HG02798 (cell line): ENCODE measurements at regions not wholly inside any gene's neighbourhood (a gene's known extent, or its start where the extent isn't known, plus 50 kb on each side); places are given as distances from the start of the nearest gene placed in this dataset.
"Not testable (repeated sequence)": the region's sequence is repeated elsewhere in the genome, so short reads cannot be mapped to it uniquely, and the experiment has no call there.

Source experiments
- ATAC-seq: cut with Tn5 transposase; IDR thresholded peaks from one replicate; pipeline ENCODE4 v1.9.1; 2021; ENCODE audit warnings: mild to moderate bottlenecking; ENCODE audit not compliant: unreplicated experiment, poor library complexity

- ATAC-seq, result no peak
Observed at GRCh38 chr9:89670114-89670513, 65.3 kb downstream of the GADD45G start.

GRCh38 chr9:89670801-89671434 lies 66.1 kb downstream of the GADD45G start:
- ATAC-seq, result no peak

DNA sequence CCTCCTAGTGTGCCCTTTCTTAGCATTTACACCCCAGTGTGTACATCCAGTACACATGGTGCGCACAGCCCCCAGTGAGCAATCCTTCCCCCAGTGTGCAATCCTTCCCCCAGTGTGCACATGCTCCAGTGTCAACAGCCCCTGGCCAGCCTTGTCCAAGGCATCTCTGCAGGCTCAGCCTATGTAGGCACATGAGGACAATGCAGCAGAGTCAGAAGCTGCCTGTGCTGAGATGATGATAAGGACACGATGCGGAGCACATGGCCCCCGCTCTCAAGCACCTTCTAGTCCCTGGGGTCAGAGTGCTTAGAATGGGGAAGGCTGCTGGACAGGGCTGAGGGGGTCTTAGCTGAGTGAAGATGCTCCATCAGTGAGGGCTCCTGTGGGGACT lies 69.8 kb downstream of the GADD45G start:
- ATAC-seq, result no peak

GRCh38 chr9:89675058-89675742 lies 70.4 kb downstream of the GADD45G start:
- no peak for ATAC-seq

DNA sequence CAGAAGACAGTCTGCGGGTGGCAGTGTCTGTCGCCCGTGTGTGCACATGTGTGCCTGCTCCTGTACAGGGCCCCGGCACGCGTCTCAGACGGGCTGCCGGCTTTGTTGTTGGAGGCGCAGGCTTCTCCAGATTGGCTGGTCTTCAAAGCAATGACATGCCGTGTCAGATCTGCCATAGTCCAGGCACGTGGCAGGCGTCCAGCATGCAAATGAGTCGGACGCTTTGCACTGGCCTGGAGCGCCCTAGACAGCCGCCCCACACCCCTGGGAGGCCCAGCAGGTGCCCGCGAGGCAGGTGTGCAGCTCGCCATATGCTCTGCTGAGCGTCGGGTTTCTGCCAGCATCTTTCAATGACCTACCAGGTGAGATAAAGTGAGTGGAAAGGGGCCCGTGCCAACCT lies 71.5 kb downstream of the GADD45G start:
- ATAC-seq, result no peak

GRCh38 chr9:89677702-89678395 lies 73.0 kb downstream of the GADD45G start:
- ATAC-seq, result no peak

GRCh38 chr9:89678396-89679015 lies 73.7 kb downstream of the GADD45G start:
- no peak for ATAC-seq

- no peak for ATAC-seq
Observed at GRCh38 chr9:89679016-89679415, 74.2 kb downstream of the GADD45G start.

DNA sequence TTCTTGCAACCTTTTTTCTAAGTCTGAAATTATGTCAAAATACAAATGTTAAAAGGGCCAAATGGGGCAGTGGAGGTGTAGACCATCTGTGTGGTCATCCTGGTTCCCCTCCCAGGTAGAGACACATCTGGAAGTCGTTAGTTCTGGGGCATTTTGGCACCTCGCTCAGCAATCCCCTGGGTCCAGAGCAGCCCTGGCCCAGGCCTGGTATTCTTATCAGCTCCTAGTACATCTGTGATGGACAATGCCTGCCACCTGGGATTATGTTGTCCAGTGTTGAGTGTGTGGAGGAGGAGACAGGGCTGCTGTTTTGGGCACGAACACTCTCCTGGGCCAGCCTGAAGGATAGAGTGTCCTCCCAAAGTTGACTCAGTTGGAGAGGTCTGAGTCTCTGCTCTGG lies 74.8 kb downstream of the GADD45G start:
- no peak for ATAC-seq

DNA sequence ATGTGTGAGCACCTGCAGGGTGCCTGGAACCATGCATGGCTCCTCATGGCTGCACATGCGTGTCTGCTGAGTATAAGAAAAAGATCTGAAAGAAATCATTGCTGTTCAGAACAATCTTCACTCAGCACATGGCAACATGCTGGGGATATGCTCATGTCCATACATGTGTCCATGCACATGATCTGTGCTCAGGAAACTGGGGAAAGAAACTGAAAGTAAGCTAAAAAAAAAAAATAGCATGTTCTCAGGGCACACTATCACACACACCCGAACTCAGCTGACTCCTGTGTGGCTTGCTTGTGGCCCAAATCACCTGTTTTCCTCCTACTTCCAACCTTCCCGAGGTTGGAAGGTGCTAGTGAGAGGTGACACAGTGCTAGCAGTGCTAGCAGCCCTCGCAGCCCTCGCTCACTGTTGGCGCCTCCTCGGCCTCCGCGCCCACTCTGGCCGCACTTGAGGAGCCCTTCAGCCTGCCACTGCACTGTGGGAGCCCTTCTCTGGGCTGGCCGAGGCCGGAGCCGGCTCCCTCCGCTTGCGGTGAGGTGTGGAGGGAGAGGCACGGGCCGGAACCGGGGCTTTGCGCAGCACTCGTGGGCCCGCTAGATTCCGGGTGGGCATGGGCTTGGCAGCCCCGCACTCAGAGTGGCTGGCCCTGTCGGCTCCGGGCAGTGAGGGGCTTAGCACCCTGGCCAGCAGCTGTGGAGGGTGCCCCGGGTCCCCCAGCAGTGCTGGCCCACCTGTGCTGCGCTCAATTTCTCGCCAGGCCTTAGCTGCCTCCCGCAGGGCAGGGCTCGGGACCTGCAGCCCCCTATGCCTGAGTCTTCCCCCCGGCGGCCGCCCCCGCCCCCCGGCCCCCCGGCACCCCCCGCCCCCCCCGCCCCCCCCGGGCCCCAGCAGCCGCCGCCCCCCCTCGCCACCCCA lies 76.0 kb downstream of the GADD45G start:
- ATAC-seq, result no peak

- not testable (repeated sequence) for ATAC-seq
Observed at GRCh38 chr9:89681468-89681859, 76.7 kb downstream of the GADD45G start.

DNA sequence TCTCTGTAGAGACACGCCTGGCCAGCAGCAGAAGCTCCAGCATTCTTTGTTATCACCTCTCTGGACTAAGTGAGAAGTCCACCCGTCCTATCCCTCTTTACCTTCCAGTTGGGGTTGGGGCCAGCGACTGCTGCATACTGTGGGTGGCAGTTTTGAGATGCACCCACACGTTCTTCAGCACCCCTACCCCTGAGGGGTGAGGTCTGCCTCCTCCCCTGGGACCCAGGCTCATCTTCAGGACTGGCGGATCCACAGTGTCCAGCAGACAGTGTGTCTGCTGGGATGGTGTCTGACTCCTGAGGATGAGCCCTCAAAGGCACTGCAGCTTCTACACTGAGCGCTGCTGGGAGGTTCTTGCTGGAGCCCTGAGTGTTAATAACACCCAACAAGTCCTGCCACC lies 78.8 kb downstream of the GADD45G start:
- ATAC-seq, result no peak

DNA sequence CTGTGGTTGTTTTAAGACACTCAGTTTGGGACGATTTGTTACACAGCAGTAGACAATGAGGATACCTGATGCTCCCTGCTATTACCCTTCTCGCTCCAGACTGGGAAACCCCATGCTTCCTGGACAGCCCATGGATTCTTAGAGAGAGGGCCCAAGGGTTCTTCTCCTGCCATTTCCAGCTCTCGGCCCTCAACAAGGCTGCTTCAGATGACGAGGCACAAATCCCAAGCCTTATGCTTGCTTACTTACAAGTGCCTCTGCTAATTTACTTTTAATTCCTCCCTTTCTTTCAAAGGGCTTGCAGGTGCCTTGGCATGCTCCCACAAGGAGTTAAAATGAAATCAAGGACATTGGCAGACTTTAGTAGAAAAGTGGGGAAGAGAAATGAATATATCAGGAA lies 79.4 kb downstream of the GADD45G start:
- no peak for ATAC-seq

DNA sequence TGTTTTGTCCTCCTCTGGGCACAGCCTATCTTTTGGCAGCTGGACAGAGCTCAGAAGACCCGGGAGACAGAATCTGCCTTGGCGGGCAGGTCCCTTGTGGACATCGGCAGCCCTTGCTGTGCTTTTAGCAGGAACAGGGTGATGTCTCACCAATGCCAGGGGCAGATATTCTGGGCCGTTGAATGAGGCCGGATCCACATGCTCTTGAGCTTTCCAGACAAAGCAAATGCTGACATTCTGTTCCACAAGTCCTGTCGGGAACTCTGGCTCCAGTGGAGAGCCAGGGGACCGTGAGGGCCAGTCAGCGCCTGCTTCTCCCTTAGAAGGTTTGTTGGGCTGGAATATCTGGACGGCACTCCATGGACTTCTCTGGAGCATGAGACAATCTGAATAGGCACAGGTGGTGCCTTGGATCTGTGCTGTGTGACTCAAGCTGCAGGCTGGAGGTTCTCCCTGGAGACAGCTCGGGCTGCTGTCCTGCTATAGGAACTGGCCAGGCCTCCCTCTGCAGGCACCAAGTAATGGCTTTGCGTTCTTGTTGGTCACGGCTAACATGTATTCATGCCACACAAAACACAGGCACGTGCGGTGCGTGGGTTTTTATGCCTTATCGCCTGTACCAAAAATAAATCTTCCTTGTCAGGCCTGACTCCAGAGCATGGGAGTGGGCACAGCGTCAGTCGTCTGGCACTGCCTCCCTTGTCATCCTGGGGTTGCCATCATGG lies 80.3 kb downstream of the GADD45G start:
- no peak for ATAC-seq

GRCh38 chr9:89685698-89686097 lies 80.9 kb downstream of the GADD45G start:
- no peak for ATAC-seq

- ATAC-seq, result no peak
Observed at GRCh38 chr9:89686126-89686525, 81.3 kb downstream of the GADD45G start.

DNA sequence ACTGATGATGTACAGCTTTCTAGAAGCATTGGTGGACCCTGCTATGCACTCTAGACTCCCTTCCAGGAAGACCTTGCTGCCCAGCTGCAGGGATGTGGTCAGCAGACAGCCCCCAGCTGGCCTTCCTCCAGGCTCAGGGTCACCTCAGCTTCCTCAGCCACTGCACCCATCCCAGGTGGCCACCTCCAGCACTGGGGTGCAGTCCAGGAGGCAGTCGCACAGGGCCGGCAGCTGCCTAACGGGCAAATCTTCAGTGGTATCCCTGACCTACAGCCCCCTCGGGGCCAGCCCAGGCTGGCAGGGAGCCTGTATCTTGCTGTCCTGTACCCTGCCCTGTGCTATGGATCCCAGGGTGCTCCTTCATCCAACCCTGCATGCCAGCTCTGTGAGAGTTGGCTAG lies 81.8 kb downstream of the GADD45G start:
- ATAC-seq, result no peak

DNA sequence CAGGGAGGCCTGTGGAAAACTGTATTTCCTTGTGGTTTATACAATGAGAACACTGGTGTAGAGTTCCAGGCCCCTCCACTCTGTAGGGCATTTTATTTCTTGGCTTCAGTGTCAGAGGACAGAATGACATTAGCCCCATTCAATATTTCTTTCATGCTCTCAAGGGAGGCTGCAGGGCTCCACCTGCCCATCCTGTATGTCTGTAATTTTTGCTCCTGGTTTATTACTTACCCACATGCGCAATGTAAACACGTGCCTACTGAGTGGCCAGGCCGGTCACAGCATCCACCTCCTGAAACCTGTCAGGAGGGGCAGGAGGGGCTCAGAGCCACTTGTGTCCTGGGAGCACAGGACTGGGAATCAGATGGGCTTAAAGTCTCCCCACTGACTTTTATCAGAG lies 82.4 kb downstream of the GADD45G start:
- ATAC-seq, result no peak

DNA sequence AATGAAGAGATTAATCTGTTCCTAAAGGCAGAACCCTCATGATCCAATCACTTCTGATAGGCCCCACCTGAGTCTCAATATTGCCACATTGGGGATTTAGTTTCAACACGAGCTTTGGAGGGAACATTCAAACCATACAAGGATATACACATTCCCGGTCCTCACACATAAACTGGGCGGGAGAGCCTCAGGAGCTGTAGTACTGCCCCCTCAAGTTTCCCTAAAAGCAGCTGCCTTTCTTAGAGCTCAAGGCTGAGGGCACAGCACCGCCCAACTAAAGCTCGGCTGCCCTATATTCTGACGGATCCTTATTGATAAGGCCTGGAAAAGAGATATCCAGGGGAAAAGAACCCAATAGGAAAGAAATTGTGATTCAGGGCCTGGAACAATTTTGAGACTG lies 83.0 kb downstream of the GADD45G start:
- no peak for ATAC-seq

- not testable (repeated sequence) for ATAC-seq
Observed at GRCh38 chr9:89689321-89689720, 84.5 kb downstream of the GADD45G start.
